DMS53 treated with DMSO at 0.1 percent for 48 hours (cell line): ENCODE measurements at regions not wholly inside any gene's neighbourhood (a gene's known extent, or its start where the extent isn't known, plus 50 kb on each side); places are given as distances from the start of the nearest gene placed in this dataset.
"Not testable (repeated sequence)": the region's sequence is repeated elsewhere in the genome, so short reads cannot be mapped to it uniquely, and the experiment has no call there.

ENCODE experiments used
- DNase-seq: peaks from one replicate; lab custom pipeline; 2025; ENCODE audit not compliant: unreplicated experiment; lab: John Stamatoyannopoulos, UW

- DNase-seq = no peak
These were observed 128.5 kb upstream of the LRIG1 start for GRCh38 chr3:66629150-66629981.

- DNase-seq = no peak
These were observed 129.2 kb upstream of the LRIG1 start for GRCh38 chr3:66629982-66630368.

GRCh38 chr3:66633402-66634381 lies 132.9 kb upstream of the LRIG1 start:
- peak; percentile 15 for DNase-seq

- no peak for DNase-seq
These were observed 137.9 kb upstream of the LRIG1 start for GRCh38 chr3:66638717-66639116.

- DNase-seq = no peak
These were observed 139.1 kb upstream of the LRIG1 start for GRCh38 chr3:66639809-66640356.

- DNase-seq = peak; percentile 24
These were observed 141.2 kb upstream of the LRIG1 start for GRCh38 chr3:66642019-66642418.

GRCh38 chr3:66642484-66642883 lies 141.7 kb upstream of the LRIG1 start:
- DNase-seq = no peak

GRCh38 chr3:66644549-66644948 lies 143.7 kb upstream of the LRIG1 start:
- no peak for DNase-seq

GRCh38 chr3:66648975-66649374 lies 148.2 kb upstream of the LRIG1 start:
- DNase-seq = no peak

- not testable (repeated sequence) for DNase-seq
These were observed 150.7 kb upstream of the LRIG1 start for GRCh38 chr3:66651520-66651919.

- DNase-seq = not testable (repeated sequence)
These were observed 151.3 kb upstream of the LRIG1 start for GRCh38 chr3:66652100-66652499.

GRCh38 chr3:66655044-66655443 lies 154.2 kb upstream of the LRIG1 start:
- DNase-seq = no peak

- no peak for DNase-seq
These were observed 154.8 kb upstream of the LRIG1 start for GRCh38 chr3:66655671-66656070.

GRCh38 chr3:66656609-66657008 lies 155.8 kb upstream of the LRIG1 start:
- DNase-seq = no peak

- DNase-seq = no peak
These were observed 158.2 kb upstream of the LRIG1 start for GRCh38 chr3:66659056-66659455.

- DNase-seq = no peak
These were observed 160.8 kb upstream of the LRIG1 start for GRCh38 chr3:66661628-66662027.

- DNase-seq = no peak
These were observed 162.1 kb upstream of the LRIG1 start for GRCh38 chr3:66662894-66663293.

- DNase-seq = no peak
These were observed 164.3 kb upstream of the LRIG1 start for GRCh38 chr3:66665021-66665695.

- DNase-seq = no peak
These were observed 165.5 kb upstream of the LRIG1 start for GRCh38 chr3:66666362-66666761.

- DNase-seq = no peak
These were observed 166.4 kb upstream of the LRIG1 start for GRCh38 chr3:66667263-66667662.

- DNase-seq = no peak
These were observed 170.5 kb upstream of the LRIG1 start for GRCh38 chr3:66671291-66671690.
